OCI-LY1 (cell line): ENCODE measurements at regions not wholly inside any gene's neighbourhood (a gene's known extent, or its start where the extent isn't known, plus 50 kb on each side); places are given as distances from the start of the nearest gene placed in this dataset.

Experiments used
- H2AFZ ChIP-seq: fragments of 200-600 bp; sonication (generic), shearing (Covaris generic); 2 replicates; pipeline ENCODE4 v1.6.0; 2014; ENCODE audit warnings: antibody characterized with exemption, mild to moderate bottlenecking, low read length
- H3F3A ChIP-seq: fragments of 200-600 bp; sonication (generic), shearing (Covaris generic); 2 replicates; pipeline ENCODE4 v1.6.0; 2014; ENCODE audit warnings: mild to moderate bottlenecking, antibody characterized with exemption, low read length, moderate library complexity; ENCODE audit not compliant: insufficient read depth
- H3K27ac ChIP-seq: fragments of 200-600 bp; sonication (generic); 2 replicates; pipeline ENCODE4 v1.5.1; 2014; ENCODE audit warnings: low read length, mixed run types, mild to moderate bottlenecking, low read depth; ENCODE audit not compliant: poor library complexity, severe bottlenecking
- H3K27me3 ChIP-seq: fragments of 200-600 bp; sonication (generic); 2 replicates; pipeline ENCODE4 v1.6.0; 2014; ENCODE audit warnings: antibody characterized with exemption, mild to moderate bottlenecking, low read length, moderate library complexity; ENCODE audit not compliant: insufficient read depth
- H3K36me3 ChIP-seq: fragments of 200-600 bp; sonication (generic); 2 replicates; pipeline ENCODE4 v1.6.1; 2014; ENCODE audit warnings: mild to moderate bottlenecking, antibody characterized with exemption, low read length, moderate library complexity, mixed read lengths; ENCODE audit not compliant: insufficient read depth
- H3K4me1 ChIP-seq: fragments of 200-600 bp; sonication (generic); 2 replicates; pipeline ENCODE4 v1.5.1; 2014; ENCODE audit warnings: mild to moderate bottlenecking, low read length, moderate library complexity; ENCODE audit not compliant: insufficient read depth, severe bottlenecking
- H3K4me2 ChIP-seq: fragments of 200-600 bp; sonication (generic), shearing (Covaris generic); 2 replicates; pipeline ENCODE4 v1.6.1; 2014; ENCODE audit warnings: low read length
- H3K4me3 ChIP-seq: fragments of 200-600 bp; sonication (generic); 2 replicates; pipeline ENCODE4 v1.5.1; 2014; ENCODE audit warnings: low read length, low read depth, mild to moderate bottlenecking, mixed read lengths; ENCODE audit not compliant: poor library complexity, severe bottlenecking
- H3K79me2 ChIP-seq: fragments of 200-600 bp; shearing (Covaris generic); 2 replicates; pipeline ENCODE4 v1.6.1; 2016; ENCODE audit warnings: mixed run types, low read length, mixed read lengths; ENCODE audit not compliant: insufficient read depth
- H3K9ac ChIP-seq: fragments of 200-600 bp; sonication (generic), shearing (Covaris generic); 2 replicates; pipeline ENCODE4 v1.6.1; 2014; ENCODE audit warnings: mild to moderate bottlenecking, low read length, mixed read lengths
- H3K9me2 ChIP-seq: fragments of 200-600 bp; sonication (generic), shearing (Covaris generic); 2 replicates; pipeline ENCODE4 v1.6.1; 2014; ENCODE audit warnings: low read depth, mild to moderate bottlenecking, low read length, mixed read lengths
- H3K9me3 ChIP-seq: fragments of 200-600 bp; shearing (Covaris generic); 2 replicates; pipeline ENCODE4 v1.6.1; 2014; ENCODE audit warnings: low read length, mixed read lengths
- H4K20me1 ChIP-seq: fragments of 200-600 bp; sonication (generic), shearing (Covaris generic); 2 replicates; pipeline ENCODE4 v1.6.0; 2016; ENCODE audit warnings: mild to moderate bottlenecking, low read length; ENCODE audit not compliant: insufficient read depth
- EZH2 ChIP-seq: fragments of 200-600 bp; sonication (generic), shearing (Covaris generic); IDR thresholded peaks from 2 replicates; pipeline ENCODE4 v1.8.0; 2017; ENCODE audit warnings: borderline replicate concordance, mixed run types, mild to moderate bottlenecking, antibody characterized with exemption, low read length, moderate library complexity, mixed read lengths
- TF ChIP-seq, protein P1 (sequence below): fragments of 200-600 bp; sonication (generic), shearing (Covaris generic); IDR thresholded peaks from 2 replicates; pipeline ENCODE4 v1.5.1; 2017; ENCODE audit warnings: mild to moderate bottlenecking, antibody characterized with exemption, low read length, moderate library complexity, mixed read lengths

DNA sequence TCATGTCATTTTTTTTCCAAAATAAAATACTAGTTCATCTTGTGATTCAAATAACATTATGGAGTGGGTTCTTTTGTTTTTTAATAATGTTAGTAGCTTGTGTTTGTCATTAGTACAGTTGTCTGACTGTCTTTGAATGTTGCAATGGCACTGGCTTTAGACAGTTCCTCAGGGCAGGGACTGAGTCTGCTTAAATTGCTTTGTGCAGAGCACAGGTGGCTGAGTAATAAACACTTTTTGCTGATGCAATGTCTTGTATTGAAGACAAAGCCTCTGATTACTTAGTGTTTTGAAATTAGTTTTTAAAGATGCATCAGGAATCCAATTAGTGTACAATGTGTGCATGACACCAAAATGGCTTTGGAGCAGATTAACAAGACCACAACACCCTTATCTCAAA, 88.7 kb upstream of the PCDH9 start:
- no peaks in the 10 kb centered on the region for H3F3A ChIP-seq
- no peaks in the 10 kb centered on the region for H3K9me2 ChIP-seq
- H3K79me2 ChIP-seq: no peaks in the 10 kb centered on the region
- H3K4me3 ChIP-seq: no peak overlapping the region
- no peak overlapping the region; the same call in 1 of the 2 replicates for H2AFZ ChIP-seq
- no peak for TF ChIP-seq EZH2
- TF ChIP-seq, protein P1, sequence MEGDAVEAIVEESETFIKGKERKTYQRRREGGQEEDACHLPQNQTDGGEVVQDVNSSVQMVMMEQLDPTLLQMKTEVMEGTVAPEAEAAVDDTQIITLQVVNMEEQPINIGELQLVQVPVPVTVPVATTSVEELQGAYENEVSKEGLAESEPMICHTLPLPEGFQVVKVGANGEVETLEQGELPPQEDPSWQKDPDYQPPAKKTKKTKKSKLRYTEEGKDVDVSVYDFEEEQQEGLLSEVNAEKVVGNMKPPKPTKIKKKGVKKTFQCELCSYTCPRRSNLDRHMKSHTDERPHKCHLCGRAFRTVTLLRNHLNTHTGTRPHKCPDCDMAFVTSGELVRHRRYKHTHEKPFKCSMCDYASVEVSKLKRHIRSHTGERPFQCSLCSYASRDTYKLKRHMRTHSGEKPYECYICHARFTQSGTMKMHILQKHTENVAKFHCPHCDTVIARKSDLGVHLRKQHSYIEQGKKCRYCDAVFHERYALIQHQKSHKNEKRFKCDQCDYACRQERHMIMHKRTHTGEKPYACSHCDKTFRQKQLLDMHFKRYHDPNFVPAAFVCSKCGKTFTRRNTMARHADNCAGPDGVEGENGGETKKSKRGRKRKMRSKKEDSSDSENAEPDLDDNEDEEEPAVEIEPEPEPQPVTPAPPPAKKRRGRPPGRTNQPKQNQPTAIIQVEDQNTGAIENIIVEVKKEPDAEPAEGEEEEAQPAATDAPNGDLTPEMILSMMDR: no peak
- no peaks in the 10 kb centered on the region for H3K27me3 ChIP-seq
- H3K36me3 ChIP-seq: no peaks in the 10 kb centered on the region
- no peaks in the 10 kb centered on the region for H3K4me1 ChIP-seq
- no peaks in the 10 kb centered on the region for H4K20me1 ChIP-seq
- H3K9me3 ChIP-seq: no peaks in the 10 kb centered on the region
- H3K9ac ChIP-seq: no peak overlapping the region
- H3K4me2 ChIP-seq: no peak overlapping the region
- no peak overlapping the region for H3K27ac ChIP-seq

DNA sequence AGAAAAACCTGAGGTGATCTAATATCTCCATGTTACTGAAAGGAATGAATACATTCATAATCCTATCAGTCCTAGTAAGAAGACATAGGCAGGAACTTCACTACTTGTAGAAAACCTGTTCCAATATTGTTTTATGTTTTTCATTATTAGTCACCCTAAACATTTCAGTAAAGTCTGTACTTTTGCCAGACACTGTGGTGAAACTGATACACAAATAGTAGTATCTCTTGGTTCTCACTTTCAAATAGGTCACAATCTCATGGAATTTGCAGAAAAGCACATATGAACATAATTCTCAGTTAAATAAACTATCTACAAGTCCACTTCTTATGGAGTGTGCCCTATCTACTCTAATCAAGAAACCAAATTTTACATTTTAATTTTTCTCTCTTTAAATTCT, 88.3 kb upstream of the PCDH9 start:
- no peak overlapping the region for H3K4me2 ChIP-seq
- H3K36me3 ChIP-seq: no peaks in the 10 kb centered on the region
- H3K4me3 ChIP-seq: no peak overlapping the region
- H3K9me3 ChIP-seq: no peaks in the 10 kb centered on the region
- TF ChIP-seq EZH2: no peak
- TF ChIP-seq, protein P1: no peak
- no peak overlapping the region for H3K9ac ChIP-seq
- H3K79me2 ChIP-seq: no peaks in the 10 kb centered on the region
- H3K9me2 ChIP-seq: no peaks in the 10 kb centered on the region
- no peaks in the 10 kb centered on the region for H3K27me3 ChIP-seq
- no peaks in the 10 kb centered on the region for H3F3A ChIP-seq
- H3K4me1 ChIP-seq: no peaks in the 10 kb centered on the region
- H3K27ac ChIP-seq: no peak overlapping the region
- H4K20me1 ChIP-seq: no peaks in the 10 kb centered on the region
- no peak overlapping the region; the same call in 1 of the 2 replicates for H2AFZ ChIP-seq

DNA sequence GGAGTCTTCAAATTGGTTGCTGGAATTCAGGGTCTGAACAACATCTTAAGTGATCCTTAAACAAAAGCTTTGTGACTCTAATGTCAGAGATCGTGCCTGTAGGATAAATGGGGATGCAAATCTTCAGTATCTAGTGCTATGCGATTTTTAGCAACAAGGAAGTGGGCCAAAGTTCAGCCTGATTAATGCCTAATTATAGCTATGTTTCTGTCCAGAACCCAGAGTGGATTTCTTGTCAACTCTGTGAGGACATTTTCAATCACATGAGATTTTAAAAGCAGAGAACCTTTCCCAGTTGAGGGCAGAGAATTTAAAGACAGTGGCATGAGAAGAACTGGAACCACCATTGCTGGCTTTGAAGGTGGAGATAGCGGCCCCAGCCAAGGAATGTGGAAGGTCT, 84.3 kb upstream of the PCDH9 start:
- no peak overlapping the region for H2AFZ ChIP-seq
- H4K20me1 ChIP-seq: no peaks in the 10 kb centered on the region
- no peaks in the 10 kb centered on the region for H3K9me3 ChIP-seq
- H3K4me1 ChIP-seq: no peaks in the 10 kb centered on the region
- H3K36me3 ChIP-seq: no peaks in the 10 kb centered on the region
- H3K4me2 ChIP-seq: no peak overlapping the region
- no peaks in the 10 kb centered on the region for H3K9me2 ChIP-seq
- no peaks in the 10 kb centered on the region for H3K27me3 ChIP-seq
- TF ChIP-seq, protein P1: no peak
- no peak for TF ChIP-seq EZH2
- no peak overlapping the region for H3K9ac ChIP-seq
- no peak overlapping the region for H3K4me3 ChIP-seq
- H3K27ac ChIP-seq: no peak overlapping the region
- H3K79me2 ChIP-seq: no peaks in the 10 kb centered on the region
- no peaks in the 10 kb centered on the region for H3F3A ChIP-seq
